NCI-H2171 (cell line): ENCODE measurements at regions not wholly inside any gene's neighbourhood (a gene's known extent, or its start where the extent isn't known, plus 50 kb on each side); places are given as distances from the start of the nearest gene placed in this dataset.
A peak's percentile ranks its signal among the peaks of the same experiment; 100 is the strongest.

Source experiments
- DNase-seq: peaks from one replicate; lab custom pipeline; 2025; lab: John Stamatoyannopoulos, UW

DNA sequence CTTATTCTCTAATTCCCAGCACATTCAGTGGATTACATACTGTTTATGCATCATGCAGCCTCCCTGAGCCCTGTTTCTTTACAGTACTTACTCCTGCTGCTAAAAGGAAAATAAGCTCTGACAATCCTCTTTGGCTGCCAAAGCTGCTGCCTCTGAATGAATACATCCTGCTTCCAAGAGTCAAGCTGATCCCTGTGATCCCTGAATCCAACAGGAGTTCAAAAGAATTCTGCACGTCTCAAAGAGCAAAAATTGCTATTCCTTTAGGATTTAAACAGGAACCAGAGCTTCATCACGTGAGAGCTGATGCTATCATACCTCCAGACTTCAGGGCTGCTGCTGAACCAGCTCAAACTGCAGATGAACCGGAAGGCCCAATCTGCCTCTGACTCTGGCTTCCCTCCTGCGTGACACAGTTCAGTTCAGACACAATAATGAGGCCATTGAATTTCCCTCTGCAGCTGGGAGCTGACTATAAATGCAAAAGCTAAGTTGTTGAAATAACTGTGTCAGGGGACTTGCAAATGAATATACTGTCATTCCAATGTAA, 851.0 kb upstream of the PHF14 start:
- no peak for DNase-seq

DNA sequence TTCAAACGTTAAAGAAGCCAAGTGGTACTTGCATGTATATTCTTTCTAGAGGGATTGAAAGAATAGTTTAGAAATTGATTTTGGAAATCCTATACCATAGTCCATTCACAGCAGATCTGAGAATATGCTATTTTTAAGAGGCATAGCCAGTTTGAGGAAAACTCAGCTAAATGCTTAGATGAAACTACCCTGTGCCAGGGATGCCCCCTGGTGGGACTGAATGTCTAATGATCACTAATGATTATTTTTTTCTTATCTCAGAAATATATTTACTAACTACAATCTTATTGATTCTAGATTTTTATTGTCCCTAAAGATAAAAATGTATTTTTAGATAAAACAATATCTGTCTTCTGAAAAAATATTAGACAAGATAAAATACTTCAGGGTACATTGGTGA, 844.9 kb upstream of the PHF14 start:
- DNase-seq = no peak

DNA sequence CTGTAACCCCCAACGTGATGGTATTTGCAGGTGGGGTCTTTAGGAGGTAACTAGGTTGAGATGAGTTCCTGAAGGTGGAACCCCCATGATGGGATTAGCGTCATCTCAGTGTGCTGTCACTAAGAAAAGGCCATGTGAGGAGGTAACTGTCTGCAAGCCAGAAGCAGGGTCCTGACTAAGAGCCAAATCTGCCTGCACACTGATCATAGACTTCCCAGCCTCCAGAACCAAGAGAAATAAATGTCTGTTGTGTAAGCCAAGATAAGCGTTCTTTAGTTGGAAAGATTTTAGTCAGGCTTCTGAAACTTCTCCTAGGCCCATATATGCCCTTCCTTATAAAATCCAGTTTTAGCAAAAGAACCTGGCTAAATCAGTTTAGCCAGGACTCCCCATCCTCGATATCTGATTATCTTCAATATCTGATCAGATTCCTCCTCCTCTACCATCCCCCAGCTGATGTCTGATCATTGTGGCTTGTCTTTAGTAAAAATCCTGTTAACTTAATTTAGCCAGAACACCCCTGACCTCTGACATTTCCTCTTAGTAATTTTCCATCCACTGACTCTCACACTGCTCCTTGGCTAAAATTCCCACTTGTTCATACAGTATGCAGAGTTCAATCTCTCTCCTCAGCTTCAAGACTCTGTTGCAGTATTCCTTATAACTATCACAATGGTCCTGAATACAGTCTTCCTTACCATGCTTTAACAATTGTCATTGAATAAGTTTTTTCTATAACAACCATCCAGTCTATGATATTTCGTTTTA, 835.4 kb upstream of the PHF14 start:
- no peak for DNase-seq

DNA sequence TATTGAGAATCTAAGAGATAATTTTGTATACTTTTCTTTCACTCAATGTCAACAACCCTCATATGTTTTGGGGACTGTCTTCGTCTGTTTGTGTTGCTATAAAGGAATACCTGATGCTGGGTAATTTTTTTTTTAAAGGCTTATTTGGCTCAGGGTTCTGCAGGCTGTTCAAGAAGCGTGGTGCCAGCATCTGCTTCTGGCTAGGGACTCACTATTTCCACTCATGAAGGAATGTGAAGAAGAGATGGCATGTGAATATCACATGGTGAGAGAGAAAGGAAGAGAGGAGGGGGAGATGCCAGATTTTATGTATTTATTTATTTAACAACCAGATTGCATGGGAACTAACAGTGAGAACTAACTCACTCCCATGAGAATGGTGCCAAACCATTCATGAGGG, 827.4 kb upstream of the PHF14 start:
- DNase-seq = no peak

DNA sequence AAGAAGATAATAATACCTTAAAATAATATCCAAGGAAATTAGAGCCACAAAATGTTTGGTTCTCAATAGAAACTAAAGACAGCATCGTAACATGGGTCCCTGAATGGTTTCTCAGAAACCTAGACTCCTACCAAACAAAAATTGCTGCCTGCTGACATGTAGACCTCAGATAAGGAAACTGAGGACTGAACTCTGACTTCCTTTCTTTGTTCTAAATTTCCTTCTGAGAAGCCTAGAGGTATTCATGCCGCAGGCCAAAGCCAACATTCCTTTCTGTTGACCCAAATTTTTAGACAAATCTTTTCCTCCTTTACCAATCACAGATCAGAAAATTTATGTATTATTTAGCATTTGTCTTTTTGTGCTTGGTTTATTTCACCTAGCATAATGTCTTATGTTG, 816.7 kb upstream of the PHF14 start:
- no peak for DNase-seq

DNA sequence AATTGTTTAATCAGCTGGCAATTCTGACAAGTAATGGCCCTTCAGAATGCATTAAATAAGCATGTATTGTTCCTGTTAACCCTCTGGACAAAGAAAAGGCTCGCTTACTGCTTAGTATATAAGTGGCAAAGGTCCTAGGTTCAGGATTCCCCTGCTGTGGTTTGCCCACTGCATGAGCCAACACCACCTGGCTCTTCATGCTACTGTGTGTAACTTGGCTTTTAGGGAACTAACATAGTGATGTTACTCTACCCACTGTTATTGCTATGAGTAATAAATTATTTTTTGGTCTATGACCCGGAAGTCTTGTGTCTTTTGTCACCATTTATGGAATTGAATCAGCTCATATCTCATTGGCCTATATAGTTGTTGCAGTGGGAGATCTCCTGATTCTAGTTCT, 791.7 kb upstream of the PHF14 start:
- DNase-seq = no peak

DNA sequence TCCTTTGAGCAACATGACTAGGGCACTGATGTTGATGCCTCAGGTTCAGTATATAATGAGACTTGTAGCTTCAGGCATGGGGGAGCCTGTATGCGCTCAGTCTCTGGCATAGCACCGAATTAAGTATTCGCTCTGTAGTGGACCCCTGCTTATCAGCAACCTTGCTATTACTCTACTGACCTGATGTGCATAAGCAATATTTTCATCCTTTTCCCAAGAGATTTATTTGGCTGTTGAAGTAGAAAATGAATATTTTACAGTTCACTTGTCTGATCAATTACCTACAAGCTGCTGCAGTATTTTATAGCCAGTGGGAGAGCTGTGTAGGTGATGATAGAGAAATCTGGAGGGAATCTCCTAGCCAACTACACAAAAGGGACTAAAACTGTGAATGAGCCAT, 781.6 kb upstream of the PHF14 start:
- DNase-seq = peak; percentile 59

DNA sequence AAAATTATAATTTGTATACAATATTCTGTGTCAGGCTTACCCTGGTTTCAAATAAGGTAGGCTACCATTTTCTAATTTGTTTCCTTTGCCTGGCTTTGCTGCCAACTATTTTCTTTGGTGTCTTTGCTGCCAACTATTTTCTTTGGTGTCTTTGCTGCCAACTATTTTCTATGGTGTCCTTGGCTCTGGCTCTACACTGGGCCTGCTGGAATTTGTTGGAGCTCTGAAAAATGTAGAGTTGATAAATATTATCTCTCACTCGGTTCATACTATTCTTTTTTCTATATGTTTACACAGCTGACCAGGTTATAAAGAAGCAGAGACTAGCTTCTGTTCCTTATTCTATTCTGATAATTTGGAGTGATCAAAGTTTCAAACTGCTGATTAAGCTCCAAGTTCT, 768.0 kb upstream of the PHF14 start:
- no peak for DNase-seq

DNA sequence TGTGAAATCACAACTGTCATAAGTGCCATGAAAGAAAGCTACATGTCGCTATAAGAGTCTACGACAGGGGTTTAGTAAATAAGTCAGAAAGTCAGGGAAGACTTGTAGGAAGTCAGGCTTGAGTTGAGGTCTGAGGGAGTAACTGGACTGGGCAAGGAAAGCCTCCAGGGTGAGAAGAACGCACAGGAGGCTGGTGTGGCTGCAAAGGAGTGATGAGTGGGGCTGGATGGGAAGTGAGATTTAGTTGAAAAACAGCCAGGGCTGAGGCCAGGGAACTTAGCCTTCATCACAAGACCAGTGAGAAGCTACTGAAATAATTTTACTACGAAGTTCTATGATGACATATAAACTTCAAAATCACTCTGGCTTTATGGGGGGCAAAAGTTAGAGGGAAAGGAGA, 763.7 kb upstream of the PHF14 start:
- DNase-seq = no peak

DNA sequence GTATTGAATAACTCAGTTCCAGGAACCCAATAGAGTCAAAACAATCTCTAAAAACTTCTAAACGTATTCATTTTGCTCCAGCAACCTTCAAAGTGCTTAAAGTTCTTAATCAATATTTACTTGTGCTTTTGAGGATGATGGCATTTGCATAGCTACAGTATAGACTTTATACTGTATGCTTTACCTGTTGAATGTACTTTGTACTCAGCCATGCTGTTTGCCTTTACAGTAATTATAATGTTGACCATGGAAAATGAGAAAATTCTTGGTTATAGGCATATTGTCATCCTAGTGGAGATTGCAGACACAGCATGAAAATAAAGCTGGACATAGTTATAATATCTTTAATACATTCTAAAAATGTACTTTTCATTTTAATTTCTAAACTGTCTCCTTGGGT, 762.7 kb upstream of the PHF14 start:
- no peak for DNase-seq

DNA sequence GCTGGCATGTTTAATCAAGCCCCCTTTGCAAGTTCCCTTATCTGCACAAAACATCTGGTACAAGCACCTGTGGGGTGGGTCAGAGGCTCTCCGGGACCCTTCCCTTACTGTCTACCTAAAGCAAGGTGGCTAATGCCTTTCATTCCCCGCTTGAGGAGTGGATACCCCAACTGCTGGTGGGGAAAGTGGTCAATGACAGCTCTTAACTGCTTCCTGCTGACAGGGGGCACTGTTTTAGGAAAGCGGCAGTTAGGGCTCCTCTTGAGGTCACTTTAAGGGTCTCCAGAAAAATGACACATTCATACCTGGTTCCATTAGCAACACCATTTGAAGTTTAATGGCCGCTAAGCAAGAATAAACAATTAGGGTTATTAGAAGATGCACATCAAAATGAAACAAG, 761.8 kb upstream of the PHF14 start:
- DNase-seq = no peak

DNA sequence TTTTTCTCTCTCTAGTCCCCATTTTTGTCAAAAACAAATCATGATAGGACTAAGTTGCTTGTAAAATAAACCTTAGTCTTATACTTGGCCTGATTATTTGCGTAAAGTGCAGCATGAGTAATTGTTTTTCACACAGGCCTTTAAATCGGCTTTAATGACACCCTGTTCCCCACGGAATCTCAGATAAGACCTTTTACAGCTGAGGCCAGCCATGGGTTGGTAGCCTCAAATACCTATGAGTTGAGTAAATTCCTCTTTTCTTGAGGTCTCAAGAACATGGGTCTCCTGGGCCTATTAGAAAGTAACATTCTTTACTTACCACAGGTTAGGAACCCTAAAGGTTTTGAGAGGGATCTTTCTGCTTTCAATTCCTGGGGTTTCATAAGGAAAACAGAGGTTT, 761.0 kb upstream of the PHF14 start:
- DNase-seq = no peak

DNA sequence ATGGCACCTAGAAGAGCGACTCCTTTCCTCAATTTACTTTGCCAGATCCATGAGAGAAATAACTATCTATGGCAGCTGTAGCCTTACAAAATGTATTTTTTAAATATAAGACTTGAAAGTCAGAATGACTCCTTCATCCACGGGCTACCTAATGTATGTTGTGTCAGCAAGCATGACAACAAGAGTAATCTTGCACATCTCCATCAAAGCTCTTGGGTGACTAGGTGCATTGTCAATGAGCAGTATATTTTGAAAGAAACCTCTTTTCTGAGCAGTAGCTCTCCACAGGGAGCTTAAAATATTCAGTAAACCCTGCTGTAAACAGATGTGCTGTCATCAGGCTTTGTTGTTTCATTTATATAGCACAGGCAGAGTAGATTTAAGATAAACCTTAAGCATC, 757.2 kb upstream of the PHF14 start:
- no peak for DNase-seq

DNA sequence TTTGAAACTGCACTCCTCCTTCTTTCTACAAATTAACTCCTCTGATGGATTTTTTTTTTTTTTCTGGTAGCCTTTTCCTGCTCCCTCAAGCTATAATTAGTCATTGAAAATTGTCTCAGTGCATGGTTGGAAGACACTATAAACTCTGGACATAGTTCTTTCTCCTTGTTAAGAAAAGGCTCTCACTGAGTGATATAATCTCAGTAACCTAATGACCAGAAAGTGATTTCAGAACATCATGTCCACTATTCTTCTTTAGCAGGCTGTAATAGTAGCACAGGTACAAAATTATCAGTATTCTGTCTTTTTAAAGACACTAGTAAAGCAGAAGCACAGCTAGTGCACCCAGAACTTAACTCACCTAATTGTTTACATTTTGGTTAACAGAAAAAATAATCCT, 752.6 kb upstream of the PHF14 start:
- no peak for DNase-seq

DNA sequence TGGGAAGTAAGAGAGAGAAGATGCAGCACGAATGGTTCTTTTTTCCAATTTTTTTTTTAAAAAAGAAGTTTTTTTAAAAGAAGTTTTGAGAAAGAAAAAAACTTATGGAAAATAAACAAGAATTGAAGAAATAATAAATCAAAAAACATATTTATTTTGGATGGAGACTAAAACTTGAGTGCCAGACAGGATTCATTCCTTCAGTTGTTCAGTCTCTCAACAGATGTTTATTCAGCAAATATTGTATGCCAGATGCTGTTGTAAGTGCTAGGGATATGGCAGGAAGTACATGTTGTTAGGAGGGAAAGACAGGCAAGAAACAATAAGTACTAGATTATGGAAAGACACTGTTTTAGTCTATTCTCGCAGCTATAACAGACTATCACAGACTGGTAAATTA, 750.7 kb upstream of the PHF14 start:
- no peak for DNase-seq

DNA sequence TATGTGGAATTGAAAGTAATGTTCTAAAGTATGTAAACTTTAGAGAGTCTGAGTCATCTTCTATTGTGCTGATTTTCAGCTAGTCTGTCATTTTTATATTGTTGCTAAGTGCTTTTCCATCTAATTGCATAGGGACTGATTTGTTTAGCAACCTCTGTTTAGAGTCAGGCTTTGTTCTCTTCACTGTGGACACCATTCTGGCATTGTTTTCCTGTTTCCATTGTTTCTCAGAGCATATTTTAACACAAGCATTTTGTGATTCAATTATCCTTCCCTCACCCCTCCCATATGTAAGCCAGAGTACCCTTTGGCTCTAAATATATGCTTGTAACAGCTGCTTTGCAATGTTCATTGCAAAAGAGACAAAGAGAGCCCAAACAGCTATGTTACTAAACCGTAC, 748.4 kb upstream of the PHF14 start:
- DNase-seq = no peak

DNA sequence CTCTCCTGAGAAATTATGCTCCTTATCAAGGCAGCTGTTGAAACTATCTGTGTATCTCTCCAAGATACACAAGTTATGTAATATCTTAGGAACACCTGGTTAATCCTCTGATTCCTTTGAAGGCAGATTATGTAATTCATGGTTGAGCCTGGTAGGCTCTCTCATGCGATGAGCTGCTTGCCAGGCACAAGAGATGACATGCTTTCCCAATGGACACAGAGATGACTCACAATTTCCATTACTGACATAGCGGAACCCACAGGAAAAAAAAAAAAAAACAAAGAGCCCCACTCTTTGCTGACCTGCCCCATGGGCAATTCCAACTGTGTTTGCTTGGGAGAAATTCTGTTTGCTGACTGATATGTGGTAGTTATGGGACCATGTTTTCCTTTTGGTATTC, 736.4 kb upstream of the PHF14 start:
- DNase-seq = no peak

DNA sequence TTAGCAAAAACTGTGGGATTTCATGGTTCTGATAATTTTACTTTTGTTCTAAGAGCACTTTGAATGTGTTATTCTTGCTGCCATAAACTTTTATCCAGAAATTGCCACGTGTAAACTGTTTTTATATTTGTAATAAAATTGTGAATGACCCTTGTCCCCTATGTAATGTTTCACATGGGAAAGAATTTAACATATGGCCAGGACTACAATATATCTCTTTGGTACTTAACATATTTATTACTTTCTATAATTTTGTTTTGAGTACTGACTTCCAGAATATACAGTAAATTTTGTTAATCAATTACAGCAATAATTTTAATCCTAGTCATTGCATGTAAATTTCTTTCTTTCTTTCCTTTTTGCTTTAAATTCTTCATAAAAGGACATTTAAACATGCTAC, 735.0 kb upstream of the PHF14 start:
- DNase-seq = no peak

DNA sequence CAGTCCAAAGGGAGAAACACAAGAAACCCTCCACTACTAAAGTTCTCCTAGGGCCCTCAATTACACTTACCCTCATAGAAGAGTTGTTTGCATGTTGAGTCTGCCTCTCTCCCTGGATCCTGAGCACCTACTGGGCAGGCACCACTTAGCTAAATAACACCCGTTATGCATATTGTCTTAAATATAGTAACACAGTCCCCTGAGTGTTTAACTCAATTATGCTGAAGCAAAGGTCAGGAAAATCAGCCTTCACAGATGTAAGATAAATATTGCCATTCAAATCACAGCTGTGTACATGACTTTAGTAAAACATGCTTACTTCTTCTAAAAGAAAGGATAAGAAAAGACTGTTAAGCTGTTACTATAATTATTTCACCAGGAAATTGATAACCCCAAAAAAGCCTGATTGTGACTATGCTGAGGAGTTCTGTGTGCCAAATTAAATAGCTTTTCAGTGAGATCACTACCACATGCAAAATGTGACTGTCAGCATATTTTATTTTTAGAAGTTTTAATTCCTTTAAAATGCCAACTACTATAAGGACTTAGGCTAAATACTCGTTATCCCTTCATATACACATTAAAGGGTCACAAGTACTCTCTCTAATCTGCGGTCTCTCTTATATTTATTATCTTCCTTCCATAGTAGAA, 733.9 kb upstream of the PHF14 start:
- no peak for DNase-seq

DNA sequence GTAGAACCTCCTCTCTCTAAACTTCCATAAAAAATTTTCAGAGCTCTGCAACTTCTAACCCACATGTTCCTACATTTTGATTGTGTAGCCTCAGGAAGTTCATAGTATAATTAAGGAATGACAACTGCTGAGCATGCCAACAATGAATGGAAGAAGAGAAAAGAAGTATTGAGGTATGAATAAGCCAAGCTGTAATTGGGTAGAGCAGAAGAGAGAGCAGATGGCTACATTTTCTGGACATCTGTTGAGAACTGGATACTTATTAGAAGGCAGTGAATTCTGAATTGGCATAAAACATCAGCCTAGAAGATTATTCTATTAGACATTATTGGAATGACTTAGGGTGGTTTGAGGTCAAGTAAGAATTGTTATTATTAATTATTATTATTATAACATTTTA, 728.3 kb upstream of the PHF14 start:
- DNase-seq = peak; percentile 43

DNA sequence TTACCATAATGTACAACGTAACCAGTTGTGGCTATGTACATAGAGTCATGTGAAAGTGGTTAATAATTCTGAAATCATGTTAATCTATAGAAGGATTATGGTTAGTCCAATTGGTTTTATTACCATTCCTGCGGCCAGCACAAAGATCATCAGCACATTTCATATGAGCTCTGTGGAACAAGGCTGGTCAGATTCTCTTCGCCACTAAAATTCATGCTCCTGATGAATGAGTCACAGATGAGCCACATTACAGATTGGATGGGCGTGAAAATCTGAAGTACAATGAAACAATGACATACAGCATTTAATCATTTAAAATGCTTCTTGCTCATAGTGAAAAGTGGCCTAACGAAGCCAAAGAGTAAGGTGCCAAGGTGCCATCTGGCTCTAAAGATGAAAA, 716.2 kb upstream of the PHF14 start:
- DNase-seq = no peak

DNA sequence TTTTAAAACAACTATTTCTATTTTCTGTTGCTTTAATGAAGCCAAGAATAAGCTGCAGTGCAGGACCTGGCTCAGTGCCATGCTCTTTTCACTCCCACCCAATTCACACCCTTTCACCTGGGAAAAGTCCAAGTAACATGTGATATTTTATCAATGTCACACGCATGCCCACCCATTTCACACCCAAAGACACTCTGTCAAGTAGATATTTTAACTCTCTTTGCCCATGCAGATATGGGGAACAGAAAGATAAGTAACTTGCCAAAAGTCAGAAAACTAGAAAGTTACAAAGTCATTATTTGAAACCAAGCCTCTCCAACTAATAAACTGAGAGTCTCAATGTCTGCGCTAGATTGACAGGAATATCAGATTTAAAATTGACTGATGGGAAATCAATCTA, 706.7 kb upstream of the PHF14 start:
- DNase-seq = no peak

DNA sequence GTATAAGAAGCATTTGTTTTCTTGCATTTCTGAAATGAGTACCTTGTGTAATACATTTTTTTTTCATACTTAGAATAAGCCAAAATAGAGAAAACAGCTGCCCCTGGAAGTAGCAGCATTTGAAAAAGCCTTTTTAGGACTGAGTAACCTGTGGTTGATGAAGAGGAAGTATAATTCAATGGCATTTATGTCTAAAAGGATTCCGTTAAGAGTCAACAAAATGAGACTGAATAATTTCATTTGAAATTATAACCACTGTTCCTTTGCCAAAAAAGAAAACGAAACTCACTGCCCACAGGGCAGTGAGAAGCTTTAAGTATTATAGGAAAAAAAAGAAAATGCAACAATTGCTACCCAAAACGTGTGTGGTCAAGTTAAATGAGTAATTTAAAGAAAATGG, 705.6 kb upstream of the PHF14 start:
- no peak for DNase-seq

DNA sequence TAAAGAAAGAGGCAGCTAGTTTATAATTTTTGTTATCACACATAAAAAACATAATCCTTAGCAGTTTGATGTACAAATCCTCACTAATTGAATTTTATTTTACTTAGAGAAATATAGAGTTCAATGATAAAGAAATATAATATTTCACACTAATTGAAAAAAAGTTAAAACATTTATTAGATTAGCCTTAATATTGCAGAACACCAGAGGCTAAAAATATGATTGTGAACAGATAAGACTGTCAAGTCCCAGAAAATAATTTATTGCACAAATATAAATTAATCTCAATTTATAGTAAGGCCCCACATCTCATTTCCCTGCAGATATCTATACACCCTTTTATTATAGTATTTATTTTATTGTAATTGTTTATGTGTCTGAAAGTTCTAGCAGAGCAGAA, 690.8 kb upstream of the PHF14 start:
- no peak for DNase-seq
